ENCODE measurements at regions not wholly inside any gene's neighbourhood (a gene's known extent, or its start where the extent isn't known, plus 50 kb on each side); places are given as distances from the start of the nearest gene placed in this dataset.

DNA sequence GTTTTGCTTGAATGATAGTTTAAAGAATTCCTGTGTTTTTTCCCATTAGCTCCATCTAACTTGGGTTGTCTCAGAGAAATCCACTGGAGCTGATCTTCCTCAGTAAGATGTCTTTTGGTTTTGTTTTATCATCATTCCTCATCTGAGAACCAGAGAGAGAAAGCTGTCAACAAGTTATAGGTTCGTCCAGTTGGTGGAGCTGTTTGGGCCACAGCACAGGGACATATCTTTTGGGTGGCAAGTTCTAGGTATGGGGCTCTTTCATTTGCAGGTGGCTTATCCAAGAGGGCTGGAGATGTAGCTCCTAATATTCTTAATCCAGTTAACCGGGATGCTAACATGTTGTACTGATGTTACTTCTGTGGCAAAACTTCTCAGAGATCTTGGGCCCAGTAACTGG lies 174.2 kb downstream of the KCNRG start:
- POLR2A ChIA-PET = no interaction called here
- CTCF ChIA-PET = interaction anchor here (1.3 to 1.4 kb wide), 4 partner anchors 11 to 213 kb away, joined by 3 to 6 read pairs (median 4); no protein-coding TSS in a partner anchor
- TF ChIP-seq, protein P1, sequence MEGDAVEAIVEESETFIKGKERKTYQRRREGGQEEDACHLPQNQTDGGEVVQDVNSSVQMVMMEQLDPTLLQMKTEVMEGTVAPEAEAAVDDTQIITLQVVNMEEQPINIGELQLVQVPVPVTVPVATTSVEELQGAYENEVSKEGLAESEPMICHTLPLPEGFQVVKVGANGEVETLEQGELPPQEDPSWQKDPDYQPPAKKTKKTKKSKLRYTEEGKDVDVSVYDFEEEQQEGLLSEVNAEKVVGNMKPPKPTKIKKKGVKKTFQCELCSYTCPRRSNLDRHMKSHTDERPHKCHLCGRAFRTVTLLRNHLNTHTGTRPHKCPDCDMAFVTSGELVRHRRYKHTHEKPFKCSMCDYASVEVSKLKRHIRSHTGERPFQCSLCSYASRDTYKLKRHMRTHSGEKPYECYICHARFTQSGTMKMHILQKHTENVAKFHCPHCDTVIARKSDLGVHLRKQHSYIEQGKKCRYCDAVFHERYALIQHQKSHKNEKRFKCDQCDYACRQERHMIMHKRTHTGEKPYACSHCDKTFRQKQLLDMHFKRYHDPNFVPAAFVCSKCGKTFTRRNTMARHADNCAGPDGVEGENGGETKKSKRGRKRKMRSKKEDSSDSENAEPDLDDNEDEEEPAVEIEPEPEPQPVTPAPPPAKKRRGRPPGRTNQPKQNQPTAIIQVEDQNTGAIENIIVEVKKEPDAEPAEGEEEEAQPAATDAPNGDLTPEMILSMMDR (IDR thresholded peaks at IDR 0.05; ENCODE audit: control extremely low read depth, extremely low read depth, low read depth, missing control alignments) = no peak
- DNase-seq (ENCODE audit: extremely low spot score) = no peak

DNA sequence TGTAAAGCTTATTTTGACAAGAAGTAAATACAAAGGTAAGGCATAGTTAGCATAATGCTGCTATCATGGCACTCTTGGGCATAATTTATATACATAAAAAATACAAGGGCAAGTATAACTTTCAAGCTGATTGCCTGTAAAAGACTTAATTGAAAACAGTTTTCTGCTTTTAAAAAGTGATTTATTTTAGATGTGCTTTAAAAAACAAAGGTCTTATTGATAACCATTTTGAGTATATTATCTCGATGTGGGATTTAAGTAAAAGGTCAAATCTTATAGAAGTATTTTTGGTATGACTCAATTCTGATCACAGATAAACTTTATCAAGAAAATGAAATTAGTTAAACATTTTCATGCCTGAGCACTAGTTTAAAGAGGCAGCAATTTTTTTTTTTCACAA lies 175.8 kb downstream of the KCNRG start:
- POLR2A ChIA-PET = no interaction called here
- TF ChIP-seq, protein P1 (IDR thresholded peaks at IDR 0.05; ENCODE audit: control extremely low read depth, extremely low read depth, low read depth, missing control alignments) = no peak
- DNase-seq (ENCODE audit: extremely low spot score) = no peak
- CTCF ChIA-PET = interaction anchor here (1.1 kb wide), 1 partner anchor 41 kb away, joined by 3 read pairs; no protein-coding TSS in a partner anchor

DNA sequence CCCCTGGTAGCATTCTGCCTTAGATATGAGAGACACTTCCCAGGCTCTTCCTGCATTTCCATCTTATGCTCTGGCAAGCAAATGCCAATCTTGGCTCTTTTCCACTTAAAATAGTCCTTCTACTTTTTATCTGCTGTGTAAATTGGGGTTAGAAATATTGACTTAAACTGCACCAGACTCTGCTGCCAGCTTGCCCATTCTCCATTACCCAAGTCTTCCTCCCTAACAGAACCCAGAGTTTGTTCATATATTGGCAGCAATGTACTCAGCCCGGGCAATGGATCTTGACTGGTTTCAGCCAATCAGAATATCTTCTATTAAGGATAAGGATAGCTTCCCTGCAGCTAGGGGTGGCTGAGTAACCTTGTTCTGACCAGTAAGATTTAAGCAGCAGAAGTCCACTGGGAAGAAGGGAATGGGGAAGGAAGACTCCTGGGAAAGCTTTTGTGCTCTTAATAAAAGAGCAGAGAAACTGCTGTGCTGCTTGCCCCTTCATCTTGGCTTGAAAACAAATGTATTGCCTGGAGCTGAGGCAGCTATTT lies 177.1 kb downstream of the KCNRG start:
- ChIA-PET CTCF (interaction anchor here (0.6 to 1.2 kb wide), 2 partner anchors 9 to 102 kb away, joined by 3 read pairs; no protein-coding TSS in a partner anchor), POLR2A (no interaction called here)
- TF ChIP-seq, protein P1 (IDR thresholded peaks at IDR 0.05; ENCODE audit: control extremely low read depth, extremely low read depth, low read depth, missing control alignments) = no peak

DNA sequence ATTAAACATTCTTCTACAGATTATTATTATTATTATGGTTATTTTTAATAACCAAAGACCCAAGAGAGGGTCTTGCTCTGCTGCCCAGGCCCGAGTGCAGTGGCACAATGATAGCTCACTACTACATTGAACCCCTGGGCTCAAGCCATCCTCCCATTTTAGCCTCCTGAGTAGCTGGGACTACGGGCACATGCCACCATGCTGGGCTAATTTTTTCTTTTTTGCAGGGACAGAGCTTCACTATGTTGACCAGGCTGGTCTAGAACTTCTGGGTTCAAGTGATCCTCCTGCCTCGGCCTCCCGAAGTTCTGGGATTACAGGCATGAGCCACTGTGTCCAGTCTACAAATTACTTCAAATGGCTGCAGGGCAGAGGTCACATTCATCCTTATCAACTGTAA lies 179.8 kb downstream of the KCNRG start:
- ChIA-PET POLR2A (no interaction called here), CTCF (no interaction called here)
- TF ChIP-seq, protein P1 (IDR thresholded peaks at IDR 0.05; ENCODE audit: control extremely low read depth, extremely low read depth, low read depth, missing control alignments) = no peak
- no peak for DNase-seq (ENCODE audit: extremely low spot score)

More for the DNA sequence above, 177.1 kb downstream of the KCNRG start:
- no peak for DNase-seq (ENCODE audit: extremely low spot score)

DNA sequence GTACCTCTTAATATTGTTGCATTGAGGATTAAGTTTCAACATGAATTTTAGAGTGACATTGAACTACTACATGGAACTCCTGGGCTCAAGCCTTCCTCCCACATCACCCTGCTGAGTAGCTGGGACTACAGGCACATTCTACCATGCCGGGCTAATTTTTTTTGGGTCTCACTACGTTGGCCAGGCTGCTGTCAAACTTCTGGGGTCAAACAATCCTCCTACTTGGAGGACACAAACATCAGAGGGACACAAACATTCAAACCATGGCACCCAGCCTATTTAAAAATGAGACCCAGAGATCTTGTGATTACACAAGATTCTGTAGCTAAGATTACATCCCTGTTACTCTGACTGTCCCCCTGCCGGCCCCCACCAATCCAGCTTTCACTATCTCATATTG lies 180.9 kb downstream of the KCNRG start:
- ChIA-PET CTCF (no interaction called here), POLR2A (no interaction called here)

DNA sequence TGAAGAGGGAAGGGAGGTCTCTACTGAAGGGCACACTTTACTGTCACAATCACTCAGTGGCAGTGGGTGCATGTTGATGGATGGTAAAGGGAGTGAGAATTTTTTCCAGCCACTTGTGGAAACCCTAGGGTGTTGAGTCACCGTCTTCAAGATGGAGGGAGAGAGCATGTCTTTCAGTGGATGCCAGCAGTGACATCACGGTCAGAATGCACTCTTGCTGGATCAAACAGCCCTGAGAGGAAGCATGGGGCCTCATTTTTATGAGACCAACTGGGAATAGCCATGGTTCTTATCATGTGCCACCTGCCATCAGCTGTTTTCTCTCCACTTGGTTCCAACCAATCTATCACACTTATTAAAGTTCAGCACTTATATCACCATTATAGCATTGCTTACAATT lies 182.5 kb downstream of the KCNRG start:
- POLR2A ChIA-PET = no interaction called here
- TF ChIP-seq, protein P1 (IDR thresholded peaks at IDR 0.05; ENCODE audit: control extremely low read depth, extremely low read depth, low read depth, missing control alignments) = no peak
- CTCF ChIA-PET = no interaction called here
- no peak for DNase-seq (ENCODE audit: extremely low spot score)

More for the DNA sequence above, 180.9 kb downstream of the KCNRG start:
- TF ChIP-seq, protein P1 (IDR thresholded peaks at IDR 0.05; ENCODE audit: control extremely low read depth, extremely low read depth, low read depth, missing control alignments) = no peak
- no peak for DNase-seq (ENCODE audit: extremely low spot score)
